ENCODE measurements at regions not wholly inside any gene's neighbourhood (a gene's known extent, or its start where the extent isn't known, plus 50 kb on each side); places are given as distances from the start of the nearest gene placed in this dataset.

DNA sequence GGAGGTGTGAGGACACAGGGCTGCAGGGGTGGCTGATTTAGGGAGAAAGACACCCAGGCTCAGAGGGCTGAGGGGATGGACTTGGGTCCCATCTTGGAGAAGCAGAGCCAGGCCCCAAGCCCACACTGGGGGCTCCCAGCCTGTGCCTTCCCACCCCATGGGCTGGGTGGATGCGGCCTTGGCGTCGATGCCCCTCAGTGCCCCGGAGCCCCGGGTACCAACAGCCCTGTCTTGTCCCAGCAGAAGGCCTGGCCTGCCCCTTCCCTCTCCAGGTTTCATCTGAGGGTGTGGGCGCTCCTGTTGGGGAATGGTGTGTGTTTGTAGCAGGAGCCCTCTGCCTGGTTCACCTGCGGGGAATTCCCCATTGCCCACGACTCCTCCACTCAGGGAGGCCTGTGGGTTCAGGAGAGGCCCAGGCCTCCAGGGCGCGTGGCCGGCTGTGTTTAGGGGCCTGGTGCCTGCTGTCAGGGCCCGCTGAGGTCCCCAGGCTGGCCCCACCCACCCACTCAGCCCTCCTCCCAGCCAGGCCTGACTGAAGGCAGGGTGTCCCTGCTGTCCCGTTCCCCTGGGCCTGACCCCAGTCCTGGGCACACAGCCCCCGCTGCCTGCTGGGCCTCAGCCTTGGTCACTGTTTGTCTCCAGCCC is 51.1 kb upstream of the BEGAIN start:
- Histone ChIP-seq H3K27ac (no peak overlapping the region), H3K9me3 (no peaks in the 10 kb centered on the region), H3K4me1 (no peaks in the 10 kb centered on the region), H3K36me3 (no peaks in the 10 kb centered on the region), H3K4me3 (no peak overlapping the region), H3K27me3 (peaks cover 0 to 32% of the 10 kb centered on the region in 2 donors)
- TF ChIP-seq, protein P1, sequence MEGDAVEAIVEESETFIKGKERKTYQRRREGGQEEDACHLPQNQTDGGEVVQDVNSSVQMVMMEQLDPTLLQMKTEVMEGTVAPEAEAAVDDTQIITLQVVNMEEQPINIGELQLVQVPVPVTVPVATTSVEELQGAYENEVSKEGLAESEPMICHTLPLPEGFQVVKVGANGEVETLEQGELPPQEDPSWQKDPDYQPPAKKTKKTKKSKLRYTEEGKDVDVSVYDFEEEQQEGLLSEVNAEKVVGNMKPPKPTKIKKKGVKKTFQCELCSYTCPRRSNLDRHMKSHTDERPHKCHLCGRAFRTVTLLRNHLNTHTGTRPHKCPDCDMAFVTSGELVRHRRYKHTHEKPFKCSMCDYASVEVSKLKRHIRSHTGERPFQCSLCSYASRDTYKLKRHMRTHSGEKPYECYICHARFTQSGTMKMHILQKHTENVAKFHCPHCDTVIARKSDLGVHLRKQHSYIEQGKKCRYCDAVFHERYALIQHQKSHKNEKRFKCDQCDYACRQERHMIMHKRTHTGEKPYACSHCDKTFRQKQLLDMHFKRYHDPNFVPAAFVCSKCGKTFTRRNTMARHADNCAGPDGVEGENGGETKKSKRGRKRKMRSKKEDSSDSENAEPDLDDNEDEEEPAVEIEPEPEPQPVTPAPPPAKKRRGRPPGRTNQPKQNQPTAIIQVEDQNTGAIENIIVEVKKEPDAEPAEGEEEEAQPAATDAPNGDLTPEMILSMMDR (IDR thresholded peaks at IDR 0.05): no peak
- intact Hi-C loops (cut with DNase I; ENCODE audit: low total_unique reads): no loop called here
- DNase-seq: no peak

DNA sequence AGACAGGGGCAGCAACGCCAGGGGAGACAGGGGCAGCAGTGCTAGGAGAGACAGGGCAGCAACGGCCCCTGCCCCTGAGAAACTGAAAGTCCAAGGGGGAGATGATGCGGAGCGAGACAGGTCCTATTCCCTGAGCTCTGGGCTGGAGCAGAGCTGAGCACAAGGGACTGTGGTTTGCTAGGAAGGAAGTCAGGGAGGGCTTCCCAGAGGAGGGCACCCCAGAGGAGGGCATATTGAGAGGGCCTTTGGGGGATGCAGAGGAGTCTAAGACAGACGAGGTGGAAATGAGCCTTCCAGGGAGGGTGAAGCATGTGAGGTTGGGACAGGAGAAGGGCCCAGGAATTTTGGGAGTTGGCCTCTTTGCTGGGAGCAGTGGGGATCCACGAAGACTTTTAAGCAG is 52.1 kb upstream of the BEGAIN start:
- H3K4me3 ChIP-seq: no peak overlapping the region

DNA sequence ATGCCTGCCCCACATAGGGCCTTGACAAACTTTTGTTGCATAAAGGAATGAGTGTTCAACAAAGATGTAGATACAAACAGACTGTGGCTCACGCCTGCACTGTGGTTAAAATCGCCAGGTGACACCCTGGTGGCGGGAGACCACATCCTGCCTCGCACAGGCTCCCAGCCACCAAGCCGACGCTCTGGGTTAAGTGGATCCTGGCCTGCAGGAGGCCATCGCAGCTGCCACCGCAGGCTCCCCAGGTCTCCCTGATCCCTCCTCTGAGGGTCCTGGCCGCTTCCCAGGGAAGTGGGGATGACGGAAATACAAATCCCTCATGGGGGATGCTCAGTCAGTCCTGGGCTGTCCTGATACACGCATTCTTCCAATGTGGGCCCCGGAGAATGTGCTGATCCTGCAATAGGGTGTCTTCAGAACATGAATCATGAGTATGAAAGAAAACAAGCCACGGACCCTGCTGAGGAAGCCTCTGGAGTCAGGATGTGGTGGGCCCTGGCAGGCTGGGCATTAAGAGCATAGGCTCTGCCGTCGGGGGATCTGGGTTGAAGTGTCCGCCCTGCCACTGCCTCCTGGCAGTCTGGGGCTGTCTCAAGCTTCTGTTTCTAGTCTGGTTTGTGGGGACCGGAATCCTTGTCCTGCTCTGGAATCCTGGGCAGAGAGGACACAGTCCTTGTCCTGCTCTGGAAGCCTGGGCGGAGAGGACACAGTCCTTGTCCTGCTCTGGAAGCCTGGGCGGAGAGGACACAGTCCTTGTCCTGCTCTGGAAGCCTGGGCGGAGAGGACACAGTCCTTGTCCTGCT is 53.5 kb upstream of the BEGAIN start:
- no peak overlapping the region for H3K4me3 ChIP-seq
- no peaks in the 10 kb centered on the region for H3K4me1 ChIP-seq
- no peaks in the 10 kb centered on the region for H3K36me3 ChIP-seq
- H3K27ac ChIP-seq: no peak overlapping the region
- peaks cover 0 to 20% of the 10 kb centered on the region in 2 donors for H3K27me3 ChIP-seq
- TF ChIP-seq, protein P1 (IDR thresholded peaks at IDR 0.05): no peak
- intact Hi-C loops (cut with DNase I; ENCODE audit: low total_unique reads): no loop called here
- no peaks in the 10 kb centered on the region for H3K9me3 ChIP-seq
- DNase-seq: no peak

More for the DNA sequence above, 52.1 kb upstream of the BEGAIN start:
- H3K9me3 ChIP-seq: no peaks in the 10 kb centered on the region
- H3K4me1 ChIP-seq: no peaks in the 10 kb centered on the region
- intact Hi-C loops (cut with DNase I; ENCODE audit: low total_unique reads): no loop called here
- H3K36me3 ChIP-seq: no peaks in the 10 kb centered on the region
- TF ChIP-seq, protein P1 (IDR thresholded peaks at IDR 0.05): no peak
- peaks cover 0 to 30% of the 10 kb centered on the region in 2 donors for H3K27me3 ChIP-seq
- DNase-seq: no peak
- no peak overlapping the region for H3K27ac ChIP-seq

DNA sequence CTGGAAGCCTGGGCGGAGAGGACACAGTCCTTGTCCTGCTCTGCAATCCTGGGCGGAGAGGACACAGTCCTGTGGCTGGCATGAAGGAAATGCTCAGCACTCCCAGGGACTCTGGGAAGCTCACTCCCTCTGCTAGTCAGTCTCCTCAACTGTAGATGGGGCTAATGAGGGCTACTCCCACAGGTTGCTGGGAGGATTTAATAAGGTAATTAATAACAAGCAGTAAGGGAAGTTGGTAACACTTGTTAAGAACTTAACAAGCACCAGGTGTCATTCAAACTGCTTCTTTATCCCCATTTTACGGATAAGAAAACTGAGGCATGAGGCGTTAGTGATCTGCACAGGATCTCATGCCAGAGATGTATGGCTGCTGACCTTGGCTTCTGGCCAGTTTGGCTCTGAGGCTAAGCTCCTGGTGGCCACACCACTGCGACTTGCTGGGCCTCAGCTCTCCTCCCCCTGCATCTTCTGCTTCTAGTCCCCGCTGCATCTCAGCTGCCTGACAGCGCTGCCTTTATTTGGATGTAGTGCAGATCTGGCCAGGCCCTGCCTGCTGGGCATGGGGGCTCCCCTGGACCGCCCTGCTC is 54.1 kb upstream of the BEGAIN start:
- DNase-seq: no peak
- intact Hi-C loops (cut with DNase I; ENCODE audit: low total_unique reads): no loop called here
- H3K4me3 ChIP-seq: no peak overlapping the region

DNA sequence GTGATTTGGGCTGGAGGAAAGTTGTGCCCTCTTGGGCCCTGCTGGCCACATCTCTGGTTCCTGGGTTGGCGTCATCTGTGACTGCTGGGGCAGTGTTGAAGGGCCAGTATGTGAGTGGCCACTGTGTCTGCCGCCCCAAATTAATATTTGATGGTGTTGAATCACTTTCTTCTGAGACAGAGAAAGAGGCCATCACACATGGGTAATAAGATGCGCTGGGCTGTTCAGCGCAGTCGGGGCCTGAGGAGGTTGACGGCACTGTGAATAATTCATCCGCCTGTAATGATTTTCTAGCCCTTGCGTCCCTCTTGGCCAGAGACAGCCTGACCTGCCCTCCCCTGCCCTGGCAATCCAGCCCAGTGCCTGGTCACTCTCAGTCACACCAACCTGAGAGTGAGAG is 56.2 kb upstream of the BEGAIN start:
- TF ChIP-seq, protein P1 (IDR thresholded peaks at IDR 0.05): no peak
- no peaks in the 10 kb centered on the region for H3K4me1 ChIP-seq

More for the DNA sequence above, 54.1 kb upstream of the BEGAIN start:
- no peaks in the 10 kb centered on the region for H3K4me1 ChIP-seq
- no peak overlapping the region for H3K27ac ChIP-seq
- no peaks in the 10 kb centered on the region for H3K9me3 ChIP-seq
- TF ChIP-seq, protein P1 (IDR thresholded peaks at IDR 0.05): no peak
- H3K36me3 ChIP-seq: no peaks in the 10 kb centered on the region
- H3K27me3 ChIP-seq: peaks cover 0 to 23% of the 10 kb centered on the region in 2 donors

More for the DNA sequence above, 56.2 kb upstream of the BEGAIN start:
- no peak overlapping the region for H3K4me3 ChIP-seq
- H3K36me3 ChIP-seq: no peaks in the 10 kb centered on the region
- intact Hi-C loops (cut with DNase I; ENCODE audit: low total_unique reads): no loop called here
- no peak overlapping the region for H3K27ac ChIP-seq
- H3K27me3 ChIP-seq: peaks cover 0 to 35% of the 10 kb centered on the region in 2 donors
- DNase-seq: no peak
- no peaks in the 10 kb centered on the region for H3K9me3 ChIP-seq
